ENCODE measurements at regions not wholly inside any gene's neighbourhood (a gene's known extent, or its start where the extent isn't known, plus 50 kb on each side); places are given as distances from the start of the nearest gene placed in this dataset.

GRCh38 chrX:103148075-103148474 is 55.1 kb upstream of the NXF3 start:
- Mint-ChIP-seq H3K36me3 (no peaks in the 10 kb centered on the region), H3K9me3 (no peaks in the 10 kb centered on the region), H3K4me1 (peaks cover 0 to 1% (median 0%) of the 10 kb centered on the region in 3 donors), H3K27me3 (peaks cover 4 to 36% of the 10 kb centered on the region in 2 donors), H3K4me3 (no peak overlapping the region), H3K27ac (no peak overlapping the region)
- H3K4me1 ChIP-seq (ENCODE audit: control insufficient read depth in 1 of 2, extremely low read depth in 1 of 2, insufficient read depth in 2 of 2, low read length in 2 of 2), result no peaks in the 10 kb centered on the region
- H3K4me3 ChIP-seq (ENCODE audit: control insufficient read depth in 1 of 2, extremely low read depth in 1 of 2, low read length in 1 of 2), result no peak overlapping the region
- ChIA-PET CTCF (no interaction called here), POLR2A (no interaction called here)
- no peak overlapping the region for H3K27ac ChIP-seq (ENCODE audit: low read length)
- H3K36me3 ChIP-seq (ENCODE audit: control insufficient read depth in 2 of 2, extremely low read depth in 1 of 2, insufficient read depth in 1 of 2, low read length in 1 of 2), result no peaks in the 10 kb centered on the region
- WGBS (ENCODE audit: insufficient coverage), result no CpG with 5 or more reads among the region's 1 CpG
- DNase-seq, result no peak
- no peak for ATAC-seq (replicated peaks in 1 of 4)
- no peaks in the 10 kb centered on the region for H3K9me3 ChIP-seq
- peaks cover 0 to 2% of the 10 kb centered on the region in 2 experiments for H3K27me3 ChIP-seq (replicated peaks in 1 of 2; ENCODE audit: control insufficient read depth in 2 of 2, extremely low read depth in 1 of 2, insufficient read depth in 2 of 2, low read length in 1 of 2)
